CD14-positive monocyte (primary cell): ENCODE measurements at regions not wholly inside any gene's neighbourhood (a gene's known extent, or its start where the extent isn't known, plus 50 kb on each side); places are given as distances from the start of the nearest gene placed in this dataset.

Experiments
- DNase-seq, 3 donors: peaks; one replicate each; pipeline ENCODE4 v3.0.0-alpha.2; 2011 to 2022
- H2AFZ ChIP-seq: 2 replicates; pipeline ENCODE4 v1.6.0; 2012; ENCODE audit warnings: mild to moderate bottlenecking, low read depth, low read length, inconsistent platforms; ENCODE audit not compliant: insufficient read depth, poor library complexity, severe bottlenecking
- H3K27ac ChIP-seq, 2 donors: 1 replicate in 1 of 2; 2 replicates in 1 of 2; pipeline ENCODE4 v1.5.1; 2012 to 2013; ENCODE audit warnings: low read length in 2 of 2, control low read depth in 1 of 2, inconsistent platforms in 1 of 2, low read depth in 1 of 2, mild to moderate bottlenecking in 1 of 2
- H3K27me3 ChIP-seq, 2 donors: one replicate each; pipeline versions ENCODE4 v1.6.0 to v1.6.1; 2011 to 2013; ENCODE audit warnings: low read length in 2 of 2; ENCODE audit not compliant: control insufficient read depth in 2 of 2, insufficient read depth in 2 of 2
- H3K36me3 ChIP-seq, 2 donors: replicated peaks in 1 of 2; 1 replicate in 1 of 2; 2 replicates in 1 of 2; pipeline versions ENCODE4 v1.5.1 to v1.6.1; 2012 to 2013; ENCODE audit warnings: low read length in 2 of 2, control low read depth in 1 of 2, inconsistent platforms in 1 of 2, mild to moderate bottlenecking in 1 of 2; ENCODE audit not compliant: insufficient read depth in 2 of 2, control insufficient read depth in 1 of 2
- H3K4me1 ChIP-seq, 2 donors: 1 replicate in 1 of 2; 2 replicates in 1 of 2; pipeline versions ENCODE4 v1.5.1 to v1.6.1; 2012 to 2013; ENCODE audit warnings: low read length in 2 of 2, control low read depth in 1 of 2, inconsistent platforms in 1 of 2, mild to moderate bottlenecking in 1 of 2, moderate library complexity in 1 of 2; ENCODE audit not compliant: insufficient read depth in 2 of 2, control insufficient read depth in 1 of 2
- H3K4me2 ChIP-seq: replicated peaks from 2 replicates; pipeline ENCODE3; 2012; ENCODE audit warnings: low read length, moderate library complexity, mild to moderate bottlenecking; ENCODE audit not compliant: poor library complexity, severe bottlenecking; ENCODE audit errors: extremely low read depth
- H3K4me3 ChIP-seq, 3 experiments: fragments of 200-600 bp in 1 of 3; sonication (generic) in 1 of 3; replicated peaks in 1 of 3; 1 replicate in 2 of 3; 2 replicates in 1 of 3; pipeline ENCODE4 v1.5.1; 2011 to 2013; ENCODE audit warnings: low read length in 3 of 3, mild to moderate bottlenecking in 3 of 3, control low read depth in 2 of 3, low read depth in 2 of 3, inconsistent platforms in 1 of 3, moderate library complexity in 1 of 3
- H3K79me2 ChIP-seq: 2 replicates; pipeline ENCODE4 v1.6.0; 2012; ENCODE audit warnings: mild to moderate bottlenecking, control low read depth, inconsistent platforms, low read length, moderate library complexity; ENCODE audit not compliant: insufficient read depth
- H3K9ac ChIP-seq: 2 replicates; pipeline ENCODE4 v1.6.0; 2017; ENCODE audit warnings: low read length, mild to moderate bottlenecking; ENCODE audit not compliant: insufficient read depth, poor library complexity, severe bottlenecking
- H3K9me3 ChIP-seq, 2 donors: replicated peaks in 1 of 2; 1 replicate in 1 of 2; 2 replicates in 1 of 2; pipeline versions ENCODE4 v1.5.1 to v1.6.1; 2012 to 2013; ENCODE audit warnings: low read length in 2 of 2, control low read depth in 1 of 2; ENCODE audit not compliant: control insufficient read depth in 1 of 2, insufficient read depth in 1 of 2
- H4K20me1 ChIP-seq: 2 replicates; pipeline ENCODE4 v1.6.0; 2012; ENCODE audit warnings: mild to moderate bottlenecking, low read length, control low read depth, moderate library complexity; ENCODE audit not compliant: insufficient read depth
- H3K27ac Mint-ChIP-seq, 7 donors: one replicate each; pipeline ENCODE4 v1.8.0; 2020; ENCODE audit warnings: mild to moderate bottlenecking in 7 of 7, mixed read lengths in 7 of 7, moderate library complexity in 6 of 7, inconsistent platforms in 2 of 7
- H3K27me3 Mint-ChIP-seq, 3 donors: one replicate each; pipeline ENCODE4 v1.8.0; 2021 to 2022; ENCODE audit warnings: low read depth in 3 of 3, mild to moderate bottlenecking in 3 of 3, mixed read lengths in 3 of 3, moderate library complexity in 3 of 3, inconsistent platforms in 1 of 3
- H3K36me3 Mint-ChIP-seq, 2 donors: one replicate each; pipeline ENCODE4 v1.8.0; 2020; ENCODE audit warnings: mixed read lengths in 2 of 2, inconsistent platforms in 1 of 2, mild to moderate bottlenecking in 1 of 2
- H3K4me1 Mint-ChIP-seq: one replicate; pipeline ENCODE4 v1.8.0; 2020; ENCODE audit warnings: mild to moderate bottlenecking, mixed read lengths
- H3K4me3 Mint-ChIP-seq, 2 donors: one replicate each; pipeline ENCODE4 v1.8.0; 2020; ENCODE audit warnings: mild to moderate bottlenecking in 2 of 2, mixed read lengths in 2 of 2, moderate library complexity in 1 of 2
- H3K9me3 Mint-ChIP-seq, 7 donors: one replicate each; pipeline ENCODE4 v1.8.0; 2020 to 2022; ENCODE audit warnings: mixed read lengths in 7 of 7, mild to moderate bottlenecking in 6 of 7, moderate library complexity in 6 of 7, inconsistent platforms in 2 of 7
- WGBS: methylation state at CpG from one replicate; pipeline ENCODE4 v1.1.5; 2013; ENCODE audit warnings: missing lambda C conversion rate; ENCODE audit not compliant: insufficient coverage; 5-methylcytosine and 5-hydroxymethylcytosine counted together
- intact Hi-C, 2 donors: fragments of 100-400 bp; cut with micrococcal nuclease; formaldehyde crosslinking; loops; one replicate each; pipeline versions ENCODE4 v1.15.0 to v1.15.1; 2023
- TF ChIP-seq, protein P1 (sequence below): fragments of 200-600 bp; IDR thresholded peaks from one replicate; pipeline ENCODE4 v1.8.0; 2022; ENCODE audit warnings: antibody characterized with exemption, mild to moderate bottlenecking

DNA sequence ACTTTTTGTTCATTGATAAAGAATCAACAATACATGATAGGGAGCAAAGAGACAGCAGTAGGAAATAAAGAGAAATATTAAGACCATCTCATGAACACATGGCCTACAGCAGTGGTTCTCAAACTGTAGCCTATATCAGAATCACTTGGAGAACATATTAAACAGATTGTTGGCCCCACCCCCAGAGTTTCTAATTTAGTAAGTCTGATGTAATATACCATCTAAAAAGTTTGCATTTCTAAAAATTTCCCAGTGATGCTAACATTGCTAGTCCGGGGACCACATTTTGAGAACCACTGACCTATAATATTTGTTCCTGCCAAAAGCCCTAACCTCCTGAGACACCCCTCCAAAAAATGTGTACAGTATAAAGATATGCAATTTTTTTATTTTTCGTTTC, 306.2 kb upstream of the NREP start:
- no CpG with 5 or more reads among the region's 2 CpGs for WGBS
- DNase-seq, result no peak
- Mint-ChIP-seq H3K4me3 (no peak overlapping the region), H3K27me3 (peaks cover 0 to 5% (median 0%) of the 10 kb centered on the region in 3 donors), H3K27ac (no peak overlapping the region), H3K36me3 (no peaks in the 10 kb centered on the region), H3K9me3 (no peaks in the 10 kb centered on the region), H3K4me1 (no peaks in the 10 kb centered on the region)
- TF ChIP-seq, protein P1, sequence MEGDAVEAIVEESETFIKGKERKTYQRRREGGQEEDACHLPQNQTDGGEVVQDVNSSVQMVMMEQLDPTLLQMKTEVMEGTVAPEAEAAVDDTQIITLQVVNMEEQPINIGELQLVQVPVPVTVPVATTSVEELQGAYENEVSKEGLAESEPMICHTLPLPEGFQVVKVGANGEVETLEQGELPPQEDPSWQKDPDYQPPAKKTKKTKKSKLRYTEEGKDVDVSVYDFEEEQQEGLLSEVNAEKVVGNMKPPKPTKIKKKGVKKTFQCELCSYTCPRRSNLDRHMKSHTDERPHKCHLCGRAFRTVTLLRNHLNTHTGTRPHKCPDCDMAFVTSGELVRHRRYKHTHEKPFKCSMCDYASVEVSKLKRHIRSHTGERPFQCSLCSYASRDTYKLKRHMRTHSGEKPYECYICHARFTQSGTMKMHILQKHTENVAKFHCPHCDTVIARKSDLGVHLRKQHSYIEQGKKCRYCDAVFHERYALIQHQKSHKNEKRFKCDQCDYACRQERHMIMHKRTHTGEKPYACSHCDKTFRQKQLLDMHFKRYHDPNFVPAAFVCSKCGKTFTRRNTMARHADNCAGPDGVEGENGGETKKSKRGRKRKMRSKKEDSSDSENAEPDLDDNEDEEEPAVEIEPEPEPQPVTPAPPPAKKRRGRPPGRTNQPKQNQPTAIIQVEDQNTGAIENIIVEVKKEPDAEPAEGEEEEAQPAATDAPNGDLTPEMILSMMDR, result no peak
- H4K20me1 ChIP-seq, result no peaks in the 10 kb centered on the region
- no peak overlapping the region for H2AFZ ChIP-seq
- no peaks in the 10 kb centered on the region for H3K79me2 ChIP-seq
- H3K4me3 ChIP-seq, result no peak overlapping the region
- H3K27me3 ChIP-seq, result peaks cover 0 to 3% of the 10 kb centered on the region in 2 donors
- H3K4me2 ChIP-seq, result no peak overlapping the region
- no peaks in the 10 kb centered on the region for H3K9me3 ChIP-seq
- no peaks in the 10 kb centered on the region for H3K4me1 ChIP-seq
- H3K27ac ChIP-seq, result no peak overlapping the region
- intact Hi-C loops, result no loop called here
- no peaks in the 10 kb centered on the region for H3K36me3 ChIP-seq
- H3K9ac ChIP-seq, result no peak overlapping the region

DNA sequence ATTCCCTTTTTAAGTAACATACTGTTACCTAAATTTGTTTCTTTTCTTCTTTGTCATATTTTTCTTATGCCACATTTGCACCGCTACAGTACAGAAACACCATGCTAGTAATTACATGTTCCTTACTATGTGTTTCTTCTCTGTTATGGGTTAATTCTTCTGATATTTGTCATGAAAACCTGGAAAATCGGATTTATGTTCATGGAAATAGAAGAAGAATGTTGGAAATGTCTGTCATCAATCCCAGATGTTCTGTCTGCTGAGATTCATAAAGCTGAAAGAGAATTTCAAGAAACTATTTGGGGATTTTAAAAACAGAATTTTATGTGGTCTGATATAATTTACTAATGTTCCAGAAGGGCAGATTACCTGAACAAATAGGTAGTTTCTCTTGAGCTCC, 305.2 kb upstream of the NREP start:
- Histone ChIP-seq H3K4me3 (no peak overlapping the region), H3K4me1 (no peaks in the 10 kb centered on the region), H3K27me3 (peaks cover 0 to 3% of the 10 kb centered on the region in 2 donors), H3K9me3 (no peaks in the 10 kb centered on the region), H3K9ac (no peak overlapping the region), H3K36me3 (no peaks in the 10 kb centered on the region), H4K20me1 (no peaks in the 10 kb centered on the region), H3K4me2 (no peak overlapping the region), H2AFZ (no peak overlapping the region), H3K79me2 (no peaks in the 10 kb centered on the region), H3K27ac (no peak overlapping the region)
- Mint-ChIP-seq H3K27me3 (peaks cover 0 to 5% (median 0%) of the 10 kb centered on the region in 3 donors), H3K4me3 (no peak overlapping the region), H3K36me3 (no peaks in the 10 kb centered on the region), H3K9me3 (peaks cover 0 to 2% (median 0%) of the 10 kb centered on the region in 7 donors), H3K27ac (no peak overlapping the region), H3K4me1 (no peaks in the 10 kb centered on the region)
- no peak for DNase-seq
- intact Hi-C loops, result no loop called here
- no CpG with 5 or more reads among the region's 2 CpGs for WGBS
- TF ChIP-seq, protein P1, result no peak
